HG03097 (cell line): ENCODE measurements at regions not wholly inside any gene's neighbourhood (a gene's known extent, or its start where the extent isn't known, plus 50 kb on each side); places are given as distances from the start of the nearest gene placed in this dataset.

Experiments used
- ATAC-seq: cut with Tn5 transposase; IDR thresholded peaks from one replicate; pipeline ENCODE4 v1.9.1; 2021; ENCODE audit not compliant: unreplicated experiment, low FRiP score

- ATAC-seq = no peak
These were observed 714.5 kb upstream of the EYS start for GRCh38 chr6:66421570-66421969.

- ATAC-seq = no peak
These were observed 711.9 kb upstream of the EYS start for GRCh38 chr6:66418906-66419305.

DNA sequence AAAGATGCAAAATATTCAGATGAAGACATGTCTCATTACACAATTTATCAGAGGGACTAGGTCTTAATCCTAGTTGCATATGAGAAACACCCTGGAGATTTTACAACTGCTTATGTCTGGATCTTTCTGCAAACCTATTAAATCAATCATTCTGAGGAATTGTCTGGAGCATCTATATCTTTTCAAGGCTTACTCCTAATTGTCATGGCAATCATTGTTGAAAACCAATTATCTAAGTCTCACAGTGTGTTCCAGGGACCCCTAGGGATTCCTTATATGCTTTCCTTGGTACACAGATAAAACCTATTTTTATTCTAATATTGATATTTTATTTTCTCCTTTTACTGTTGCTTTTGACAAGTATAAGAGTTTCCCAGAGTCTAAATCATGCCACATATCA, 696.9 kb upstream of the EYS start:
- no peak for ATAC-seq

DNA sequence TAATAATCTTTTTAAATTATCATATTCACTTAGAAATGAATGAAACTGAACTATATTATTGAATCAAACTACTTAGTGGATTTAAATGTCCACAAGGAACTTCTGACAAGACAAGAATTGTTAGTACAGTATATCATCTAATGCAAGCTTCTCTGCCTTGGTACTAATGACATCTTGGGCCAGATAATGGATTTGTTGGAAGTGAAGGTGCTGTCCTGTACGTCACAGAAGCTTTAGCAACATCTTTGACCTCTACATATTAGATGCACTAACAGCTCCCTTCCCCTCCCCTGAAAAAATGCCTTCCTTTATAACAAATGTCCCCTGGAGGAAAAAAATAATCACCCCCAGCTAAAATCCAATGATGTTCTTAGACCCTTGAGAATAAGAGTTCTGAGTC, 695.8 kb upstream of the EYS start:
- ATAC-seq = no peak

- no peak for ATAC-seq
These were observed 689.5 kb upstream of the EYS start for GRCh38 chr6:66396549-66396948.

GRCh38 chr6:66396145-66396544, 689.1 kb upstream of the EYS start:
- ATAC-seq = no peak

DNA sequence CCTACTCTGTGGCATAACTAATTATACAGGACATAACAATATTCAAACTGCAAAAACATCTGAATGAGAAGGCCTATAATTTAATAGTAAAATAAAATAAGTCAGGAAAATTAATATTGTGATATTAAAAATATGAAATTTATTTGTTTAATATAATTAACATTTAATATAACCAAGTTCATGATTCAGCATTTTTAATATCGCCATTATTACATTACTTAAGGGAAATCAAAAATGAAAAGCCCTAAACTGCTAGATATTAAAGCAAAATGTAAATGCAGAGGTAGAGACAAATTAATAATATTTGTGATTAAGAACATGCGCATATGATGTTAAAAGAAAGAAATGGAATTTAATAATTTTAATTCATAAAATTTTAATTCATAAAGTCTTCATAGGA, 683.4 kb upstream of the EYS start:
- ATAC-seq = no peak

DNA sequence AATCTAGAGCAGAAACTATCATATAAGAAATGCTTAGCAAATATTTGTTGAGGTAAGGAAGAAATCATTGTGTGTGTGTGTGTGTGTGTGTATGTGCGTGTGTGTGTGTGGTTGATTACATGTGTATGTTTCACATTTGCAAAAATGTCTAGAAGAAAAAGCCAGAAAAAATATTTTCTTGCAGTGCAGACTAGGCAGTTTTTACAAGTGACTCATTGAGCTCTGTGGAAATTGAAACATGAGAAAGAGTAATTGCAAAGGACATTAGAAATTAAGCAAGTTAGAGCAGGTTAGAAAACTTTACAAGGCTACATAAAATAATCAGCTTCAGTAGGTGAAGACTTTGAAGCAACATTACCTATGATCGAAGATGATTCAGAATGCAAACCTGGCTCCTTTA, 669.0 kb upstream of the EYS start:
- ATAC-seq = no peak

GRCh38 chr6:66369407-66369806, 662.4 kb upstream of the EYS start:
- ATAC-seq = no peak

- no peak for ATAC-seq
These were observed 655.9 kb upstream of the EYS start for GRCh38 chr6:66362888-66363287.

DNA sequence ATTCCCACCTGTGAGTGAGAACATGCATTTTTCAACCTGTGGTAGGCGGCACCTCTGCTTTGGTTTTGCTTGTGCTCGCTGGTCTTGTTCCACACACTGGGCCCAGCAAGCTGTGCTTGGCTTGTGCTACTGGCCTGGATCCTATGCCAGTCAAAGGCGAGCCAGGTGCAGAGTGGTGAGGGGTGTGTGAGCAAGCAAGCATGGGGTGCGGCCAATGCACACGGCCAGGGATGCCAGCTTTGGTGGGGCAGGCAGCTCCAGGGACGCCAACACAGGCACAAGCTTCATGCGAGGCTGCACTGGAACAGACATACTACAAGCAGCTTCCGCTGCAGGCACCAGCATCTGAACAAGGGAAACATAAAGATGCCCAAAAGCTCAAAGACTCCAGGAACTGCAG, 654.9 kb upstream of the EYS start:
- ATAC-seq = no peak

GRCh38 chr6:66357781-66358180, 650.8 kb upstream of the EYS start:
- no peak for ATAC-seq

DNA sequence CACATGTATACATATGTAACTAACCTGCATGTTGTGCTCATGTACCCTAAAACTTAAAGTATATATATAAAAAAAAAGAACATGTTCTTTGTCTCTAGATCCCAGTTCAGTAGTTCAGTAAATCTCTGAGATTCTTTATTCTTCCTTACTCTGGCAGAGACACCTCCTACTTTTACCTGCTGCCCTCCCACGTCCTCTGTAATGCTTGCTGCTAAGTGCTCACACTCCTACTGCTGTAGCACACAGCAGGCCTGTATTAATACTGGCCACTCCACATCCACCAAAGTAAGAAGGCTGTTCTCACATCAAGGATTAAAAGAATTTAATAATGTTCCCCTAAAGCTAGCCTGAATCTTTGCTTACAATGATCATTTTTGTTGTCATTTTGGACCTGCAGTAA, 648.4 kb upstream of the EYS start:
- ATAC-seq = no peak

DNA sequence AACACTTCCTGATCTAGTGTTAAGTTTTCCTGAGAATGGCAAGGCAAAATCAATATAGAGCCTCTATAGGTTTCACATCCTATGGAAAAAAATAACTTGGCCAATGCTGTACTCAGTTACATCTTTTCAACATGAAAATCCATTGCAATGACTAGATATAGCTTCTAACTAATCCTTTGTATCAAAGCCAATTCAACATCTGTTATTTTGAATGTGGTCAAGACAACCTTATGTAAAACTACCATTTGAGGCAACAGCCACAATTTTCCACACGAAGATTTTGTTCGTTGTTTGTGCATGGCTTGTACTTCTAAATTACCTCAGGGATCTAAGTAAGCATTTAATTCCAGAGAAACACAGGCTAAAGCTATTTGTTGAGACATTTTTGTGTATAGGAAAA, 637.8 kb upstream of the EYS start:
- no peak for ATAC-seq

DNA sequence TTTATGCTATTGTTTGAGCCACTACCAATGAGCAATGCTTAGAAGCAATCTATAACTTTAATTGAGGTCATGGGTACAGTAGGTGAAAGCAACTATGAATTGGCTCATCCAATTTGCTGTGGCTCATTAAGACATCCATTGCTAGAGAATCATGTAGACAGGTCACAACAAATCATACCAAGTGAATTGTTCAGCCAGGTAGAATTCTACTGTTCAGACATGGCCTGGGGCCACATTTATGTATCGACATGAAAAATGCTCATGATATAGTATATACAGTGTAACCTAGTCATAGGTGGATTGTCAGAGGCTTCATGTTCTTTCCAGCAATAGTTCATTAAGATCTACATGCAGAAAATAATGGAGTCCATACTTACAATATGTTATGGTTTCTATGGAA, 633.7 kb upstream of the EYS start:
- no peak for ATAC-seq

- ATAC-seq = no peak
These were observed 629.1 kb upstream of the EYS start for GRCh38 chr6:66336176-66336575.

- ATAC-seq = no peak
These were observed 621.2 kb upstream of the EYS start for GRCh38 chr6:66328200-66328599.

- ATAC-seq = no peak
These were observed 619.2 kb upstream of the EYS start for GRCh38 chr6:66326228-66326627.

- no peak for ATAC-seq
These were observed 614.0 kb upstream of the EYS start for GRCh38 chr6:66321017-66321416.

DNA sequence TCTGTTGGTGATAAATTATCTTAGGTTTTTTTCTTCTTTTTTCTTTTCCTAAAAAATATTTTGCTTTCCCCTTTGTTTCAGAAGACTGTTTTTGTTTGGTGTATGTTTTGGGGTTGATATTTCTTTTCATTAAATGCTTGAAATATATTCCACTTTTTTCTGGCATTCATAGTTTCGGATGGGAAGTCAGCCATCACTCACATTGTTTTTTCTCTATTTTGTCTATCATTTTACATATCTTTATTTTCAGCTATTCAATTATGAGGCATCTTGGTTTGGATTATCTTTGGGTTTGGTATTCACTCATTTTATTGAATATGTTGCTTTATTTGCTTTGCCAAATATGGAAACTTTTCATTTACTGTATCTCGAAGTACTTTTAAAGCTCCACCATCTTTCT, 600.5 kb upstream of the EYS start:
- ATAC-seq = no peak

- ATAC-seq = no peak
These were observed 584.9 kb upstream of the EYS start for GRCh38 chr6:66291905-66292304.

GRCh38 chr6:66289889-66290288, 582.9 kb upstream of the EYS start:
- ATAC-seq = no peak

GRCh38 chr6:66278115-66278514, 571.1 kb upstream of the EYS start:
- no peak for ATAC-seq

- ATAC-seq = no peak
These were observed 570.4 kb upstream of the EYS start for GRCh38 chr6:66277400-66277799.
